ENCODE measurements at regions not wholly inside any gene's neighbourhood (a gene's known extent, or its start where the extent isn't known, plus 50 kb on each side); places are given as distances from the start of the nearest gene placed in this dataset.
"Not testable (repeated sequence)": the region's sequence is repeated elsewhere in the genome, so short reads cannot be mapped to it uniquely, and the experiment has no call there.

- no peak overlapping the region for H3K4me3 ChIP-seq (replicated peaks in 1 of 2; ENCODE audit: low read depth in 2 of 2, low read length in 2 of 2)
- no peak for TF ChIP-seq CTCF (IDR thresholded peaks at IDR 0.05; ENCODE audit: low read depth, low read length)
- peak in 1 of 2 donors; percentile 43 for DNase-seq (ENCODE audit: low read depth in 2 of 2)
These were observed 156.3 kb upstream of the SEMA3C start for GRCh38 chr7:81075150-81075549.

DNA sequence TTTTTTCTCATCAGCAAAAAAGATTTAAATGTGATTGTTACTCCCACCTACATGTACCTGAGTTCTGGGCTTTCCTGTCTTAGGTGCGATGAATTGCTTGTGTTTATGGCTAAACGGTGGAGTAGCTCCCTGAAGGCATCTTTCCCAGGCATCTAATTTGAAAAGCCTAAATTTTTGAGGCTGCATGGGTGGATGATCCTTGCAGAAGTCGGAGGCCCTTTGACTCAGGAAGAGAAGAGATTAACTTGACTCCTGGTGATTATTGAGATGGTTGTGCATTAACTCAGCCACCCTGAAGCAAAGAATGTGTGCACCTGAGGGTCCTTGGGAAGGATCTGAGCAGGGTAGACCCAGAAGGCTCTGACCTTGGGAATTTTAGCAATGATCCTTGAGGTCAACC is 155.6 kb upstream of the SEMA3C start:
- DNase-seq (ENCODE audit: low read depth in 2 of 2), result no peak
- no peak overlapping the region for H3K4me3 ChIP-seq (replicated peaks in 1 of 2; ENCODE audit: low read depth in 2 of 2, low read length in 2 of 2)
- no peak for TF ChIP-seq CTCF (IDR thresholded peaks at IDR 0.05; ENCODE audit: low read depth, low read length)

DNA sequence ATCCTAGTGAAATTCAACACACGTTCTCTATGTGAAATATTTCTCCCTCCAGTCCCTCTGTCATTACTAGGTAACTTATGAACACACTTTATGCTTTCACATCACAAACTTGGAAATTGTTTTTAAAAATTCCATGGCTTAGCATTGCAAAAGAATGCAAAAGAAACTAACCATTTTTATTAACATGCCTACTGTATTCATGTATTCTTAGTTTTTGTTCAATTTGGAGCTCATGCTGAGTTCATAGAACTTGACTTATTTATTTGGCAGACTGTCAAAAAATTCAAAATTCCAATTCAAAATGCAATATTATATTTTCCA is 155.0 kb upstream of the SEMA3C start:
- H3K4me3 ChIP-seq (replicated peaks in 1 of 2; ENCODE audit: low read depth in 2 of 2, low read length in 2 of 2), result no peak overlapping the region
- no peak for TF ChIP-seq CTCF (IDR thresholded peaks at IDR 0.05; ENCODE audit: low read depth, low read length)
- DNase-seq (ENCODE audit: low read depth in 2 of 2), result no peak

- TF ChIP-seq CTCF (IDR thresholded peaks at IDR 0.05; ENCODE audit: low read depth, low read length), result no peak
- H3K4me3 ChIP-seq (replicated peaks in 1 of 2; ENCODE audit: low read depth in 2 of 2, low read length in 2 of 2), result no peak overlapping the region
- no peak for DNase-seq (ENCODE audit: low read depth in 2 of 2)
These were observed 152.1 kb upstream of the SEMA3C start for GRCh38 chr7:81070956-81071355.

DNA sequence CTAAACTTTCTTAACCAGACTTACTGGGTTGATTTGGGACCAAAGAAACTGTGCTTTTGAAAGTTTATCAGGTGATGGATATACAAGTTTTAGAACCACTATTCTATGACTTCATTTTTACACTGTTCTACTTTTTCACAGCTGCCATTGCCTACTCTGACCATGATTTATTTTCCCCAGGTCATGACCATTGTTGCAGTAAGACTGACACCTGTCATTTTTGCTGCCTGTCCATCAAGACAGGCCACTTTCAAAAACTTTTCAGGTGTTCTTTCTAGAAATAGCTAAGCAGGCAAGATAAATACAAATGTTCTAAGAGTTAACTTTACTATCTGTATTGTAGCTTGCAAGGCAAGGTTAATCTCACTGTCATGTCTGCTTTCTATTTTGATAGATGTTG is 147.9 kb upstream of the SEMA3C start:
- no peak for TF ChIP-seq CTCF (IDR thresholded peaks at IDR 0.05; ENCODE audit: low read depth, low read length)
- no peak overlapping the region for H3K4me3 ChIP-seq (replicated peaks in 1 of 2; ENCODE audit: low read depth in 2 of 2, low read length in 2 of 2)
- DNase-seq (ENCODE audit: low read depth in 2 of 2), result no peak

GRCh38 chr7:81064426-81064825 is 145.6 kb upstream of the SEMA3C start:
- DNase-seq (ENCODE audit: low read depth in 2 of 2), result peak in 1 of 2 donors; percentile 12
- H3K4me3 ChIP-seq (replicated peaks in 1 of 2; ENCODE audit: low read depth in 2 of 2, low read length in 2 of 2), result no peak overlapping the region
- no peak for TF ChIP-seq CTCF (IDR thresholded peaks at IDR 0.05; ENCODE audit: low read depth, low read length)

DNA sequence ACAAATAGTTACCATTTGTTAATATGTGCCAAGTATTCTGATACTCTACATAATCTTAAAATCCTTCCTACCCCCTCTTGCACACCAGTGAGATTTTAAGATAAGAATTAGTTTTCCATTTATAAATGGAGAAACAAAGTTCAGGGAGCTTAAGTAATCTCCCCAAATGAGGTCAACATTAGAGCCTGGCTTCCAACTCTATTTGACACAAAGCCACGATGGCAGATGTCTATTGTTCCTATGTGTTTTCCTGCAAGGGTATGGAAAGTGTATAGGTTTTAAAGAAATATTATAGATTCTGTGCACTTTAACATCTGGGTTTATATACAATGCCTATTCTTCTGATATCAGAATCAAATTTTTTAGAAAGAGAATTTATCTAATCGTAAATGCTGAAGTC is 143.9 kb upstream of the SEMA3C start:
- DNase-seq (ENCODE audit: low read depth in 2 of 2), result no peak
- TF ChIP-seq CTCF (IDR thresholded peaks at IDR 0.05; ENCODE audit: low read depth, low read length), result no peak
- no peak overlapping the region for H3K4me3 ChIP-seq (replicated peaks in 1 of 2; ENCODE audit: low read depth in 2 of 2, low read length in 2 of 2)

GRCh38 chr7:81057469-81057868 is 138.6 kb upstream of the SEMA3C start:
- not testable (repeated sequence) for DNase-seq (ENCODE audit: low read depth in 2 of 2); H3K4me3 ChIP-seq (replicated peaks in 1 of 2; ENCODE audit: low read depth in 2 of 2, low read length in 2 of 2)

Data from cardiac fibroblast (primary cell).